Activated CD8-positive, alpha-beta memory T cell treated with anti-CD3 and anti-CD28 coated beads, Interleukin-2, amount 50 U/mL, for 4 hours (primary cell): ENCODE measurements at regions not wholly inside any gene's neighbourhood (a gene's known extent, or its start where the extent isn't known, plus 50 kb on each side); places are given as distances from the start of the nearest gene placed in this dataset.

ENCODE experiments used
- DNase-seq: peaks from one replicate; pipeline ENCODE4 v3.0.0-alpha.2; 2020

- no peak for DNase-seq
Measured at GRCh38 chr7:25940086-25940906, 211.7 kb upstream of the NFE2L3 start.

GRCh38 chr7:25944777-25945515 is 207.1 kb upstream of the NFE2L3 start:
- no peak for DNase-seq

- DNase-seq = no peak
Measured at GRCh38 chr7:25945608-25946007, 206.4 kb upstream of the NFE2L3 start.

- no peak for DNase-seq
Measured at GRCh38 chr7:25946181-25946580, 205.8 kb upstream of the NFE2L3 start.

- no peak for DNase-seq
Measured at GRCh38 chr7:25947669-25948516, 204.1 kb upstream of the NFE2L3 start.

- DNase-seq = no peak
Measured at GRCh38 chr7:25949736-25950487, 202.1 kb upstream of the NFE2L3 start.

- peak; percentile 88 for DNase-seq
Measured at GRCh38 chr7:25950488-25951413, 201.2 kb upstream of the NFE2L3 start.

GRCh38 chr7:25951414-25952260 is 200.4 kb upstream of the NFE2L3 start:
- no peak for DNase-seq

GRCh38 chr7:25952261-25953057 is 199.5 kb upstream of the NFE2L3 start:
- DNase-seq = no peak

GRCh38 chr7:25953859-25954258 is 198.1 kb upstream of the NFE2L3 start:
- no peak for DNase-seq

- DNase-seq = no peak
Measured at GRCh38 chr7:25954395-25954794, 197.6 kb upstream of the NFE2L3 start.

GRCh38 chr7:25959168-25959734 is 192.7 kb upstream of the NFE2L3 start:
- DNase-seq = no peak

GRCh38 chr7:25963733-25964132 is 188.3 kb upstream of the NFE2L3 start:
- DNase-seq = no peak

- DNase-seq = no peak
Measured at GRCh38 chr7:25964483-25964991, 187.5 kb upstream of the NFE2L3 start.

GRCh38 chr7:25965405-25966123 is 186.4 kb upstream of the NFE2L3 start:
- DNase-seq = no peak

GRCh38 chr7:25966469-25966868 is 185.5 kb upstream of the NFE2L3 start:
- DNase-seq = no peak

GRCh38 chr7:25967278-25968204 is 184.5 kb upstream of the NFE2L3 start:
- DNase-seq = no peak
